Gastroesophageal sphincter (tissue), 4 donors: ENCODE measurements at regions not wholly inside any gene's neighbourhood (a gene's known extent, or its start where the extent isn't known, plus 50 kb on each side); places are given as distances from the start of the nearest gene placed in this dataset.

ENCODE experiments used
- ATAC-seq: fragments of 150-250 bp; one replicate; pipeline ENCODE4 v1.9.1; 2016; ENCODE audit warnings: mild to moderate bottlenecking, moderate library complexity
- H3K27ac ChIP-seq, 4 donors: fragments of 200-600 bp; sonication (generic) in 3 of 4; 1 replicate in 3 of 4; 2 replicates in 1 of 4; pipeline ENCODE4 v1.5.1; 2016 to 2019
- H3K27me3 ChIP-seq: fragments of 200-600 bp; sonication (generic); one replicate; pipeline ENCODE4 v1.5.1; 2019
- H3K36me3 ChIP-seq, 2 donors: fragments of 200-600 bp; sonication (generic); one replicate each; pipeline ENCODE4 v1.5.1; 2019; ENCODE audit warnings: control low read depth in 1 of 2
- H3K4me1 ChIP-seq, 3 donors: fragments of 200-600 bp; sonication (generic); 1 replicate in 2 of 3; 2 replicates in 1 of 3; pipeline ENCODE4 v1.5.1; 2016 to 2019; ENCODE audit warnings: control low read depth in 2 of 3
- H3K4me3 ChIP-seq, 2 donors: fragments of 200-600 bp; sonication (generic); one replicate each; pipeline ENCODE4 v1.5.1; 2019; ENCODE audit warnings: mild to moderate bottlenecking in 1 of 2, moderate library complexity in 1 of 2
- H3K9me3 ChIP-seq, 3 donors: fragments of 200-600 bp; sonication (generic); one replicate each; pipeline ENCODE4 v1.5.1; 2017 to 2019; ENCODE audit warnings: control low read depth in 2 of 3
- EP300 ChIP-seq: sonication (generic); formaldehyde crosslinking; IDR thresholded peaks from one replicate; pipeline ENCODE4 v1.6.1; 2017; ENCODE audit warnings: antibody characterized with exemption, mild to moderate bottlenecking
- POLR2A ChIP-seq, 2 donors: fragments of 450-650 bp; IDR thresholded peaks; one replicate each; pipeline ENCODE4 v1.6.1; 2017; ENCODE audit warnings: antibody characterized with exemption in 2 of 2, mild to moderate bottlenecking in 2 of 2, moderate library complexity in 1 of 2
- POLR2AphosphoS5 ChIP-seq: sonication (generic); formaldehyde crosslinking; IDR thresholded peaks from one replicate; pipeline ENCODE4 v1.6.1; 2017; ENCODE audit warnings: antibody characterized with exemption
- WGBS, 2 donors: methylation state at CpG; one replicate each; pipeline ENCODE4 v1.1.5; 2018; ENCODE audit warnings: low coverage in 1 of 2; 5-methylcytosine and 5-hydroxymethylcytosine counted together
- TF ChIP-seq, protein P1 (sequence below), 4 experiments: fragments of 200-600 bp in 2 of 4; fragments of 450-650 bp in 2 of 4; sonication (generic) in 1 of 4; IDR thresholded peaks; one replicate each; pipeline ENCODE4 v1.5.1; 2017 to 2019; ENCODE audit warnings: antibody characterized with exemption in 4 of 4, mild to moderate bottlenecking in 2 of 4, moderate library complexity in 2 of 4

DNA sequence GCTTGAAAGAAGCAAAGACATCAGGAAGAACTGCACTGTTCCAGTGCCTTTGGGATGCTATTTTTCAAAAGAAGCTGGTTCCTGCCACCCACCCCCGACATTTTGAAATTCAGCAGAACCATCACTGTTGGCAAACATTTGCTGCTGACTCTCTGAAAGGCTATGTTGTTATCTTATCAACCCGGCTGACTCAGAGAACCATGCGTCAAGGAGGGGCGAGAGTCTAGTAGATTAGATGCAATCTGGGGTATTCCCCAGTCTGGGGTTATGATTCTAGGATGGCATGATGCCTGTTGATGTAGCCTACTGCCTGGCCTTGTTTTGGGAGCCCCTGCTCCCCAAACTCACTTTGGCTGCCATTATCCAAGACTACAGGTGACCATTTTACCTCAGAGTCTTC lies 267.8 kb upstream of the RUNX1 start:
- H3K36me3 ChIP-seq, result no peaks in the 10 kb centered on the region
- H3K27me3 ChIP-seq, result no peaks in the 10 kb centered on the region
- no peaks in the 10 kb centered on the region for H3K4me1 ChIP-seq
- 80 to 100% methylated on average over 2 of the region's 4 CpGs for WGBS, 2 donors
- H3K4me3 ChIP-seq, result no peak overlapping the region
- no peak for ATAC-seq
- no peak overlapping the region for H3K27ac ChIP-seq
- H3K9me3 ChIP-seq, result no peaks in the 10 kb centered on the region
- TF ChIP-seq EP300, result no peak
- no peak for TF ChIP-seq POLR2AphosphoS5
- no peak for TF ChIP-seq POLR2A (IDR thresholded peaks at IDR 0.05)
- TF ChIP-seq, protein P1, sequence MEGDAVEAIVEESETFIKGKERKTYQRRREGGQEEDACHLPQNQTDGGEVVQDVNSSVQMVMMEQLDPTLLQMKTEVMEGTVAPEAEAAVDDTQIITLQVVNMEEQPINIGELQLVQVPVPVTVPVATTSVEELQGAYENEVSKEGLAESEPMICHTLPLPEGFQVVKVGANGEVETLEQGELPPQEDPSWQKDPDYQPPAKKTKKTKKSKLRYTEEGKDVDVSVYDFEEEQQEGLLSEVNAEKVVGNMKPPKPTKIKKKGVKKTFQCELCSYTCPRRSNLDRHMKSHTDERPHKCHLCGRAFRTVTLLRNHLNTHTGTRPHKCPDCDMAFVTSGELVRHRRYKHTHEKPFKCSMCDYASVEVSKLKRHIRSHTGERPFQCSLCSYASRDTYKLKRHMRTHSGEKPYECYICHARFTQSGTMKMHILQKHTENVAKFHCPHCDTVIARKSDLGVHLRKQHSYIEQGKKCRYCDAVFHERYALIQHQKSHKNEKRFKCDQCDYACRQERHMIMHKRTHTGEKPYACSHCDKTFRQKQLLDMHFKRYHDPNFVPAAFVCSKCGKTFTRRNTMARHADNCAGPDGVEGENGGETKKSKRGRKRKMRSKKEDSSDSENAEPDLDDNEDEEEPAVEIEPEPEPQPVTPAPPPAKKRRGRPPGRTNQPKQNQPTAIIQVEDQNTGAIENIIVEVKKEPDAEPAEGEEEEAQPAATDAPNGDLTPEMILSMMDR (IDR thresholded peaks at IDR 0.05), result no peak

DNA sequence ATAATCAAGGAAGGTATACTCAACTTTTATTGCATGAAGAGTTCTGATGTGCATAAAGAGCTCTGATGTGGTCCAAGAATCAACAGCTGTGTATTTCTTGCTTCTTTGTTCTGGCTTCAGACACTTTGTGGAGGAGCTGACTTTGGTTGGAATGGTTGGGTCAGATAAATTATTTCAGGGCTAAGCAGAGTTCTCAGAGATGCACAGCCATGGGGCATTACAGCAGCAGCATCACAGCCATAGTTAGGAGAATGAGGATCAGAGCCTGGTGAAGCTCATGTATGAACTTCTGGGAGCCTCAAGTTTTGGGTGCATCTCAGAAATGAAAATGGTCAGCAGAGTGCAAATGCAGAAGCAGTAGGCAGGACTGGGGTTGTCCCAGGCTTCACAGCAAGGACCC lies 267.4 kb upstream of the RUNX1 start:
- TF ChIP-seq POLR2AphosphoS5 (no peak), EP300 (no peak), POLR2A (IDR thresholded peaks at IDR 0.05) (no peak)
- TF ChIP-seq, protein P1 (IDR thresholded peaks at IDR 0.05), result no peak
- no peaks in the 10 kb centered on the region for H3K36me3 ChIP-seq
- no peaks in the 10 kb centered on the region for H3K9me3 ChIP-seq
- ATAC-seq, result no peak
- no peak overlapping the region for H3K4me3 ChIP-seq
- H3K4me1 ChIP-seq, result no peaks in the 10 kb centered on the region
- H3K27ac ChIP-seq, result no peak overlapping the region
- no peaks in the 10 kb centered on the region for H3K27me3 ChIP-seq

DNA sequence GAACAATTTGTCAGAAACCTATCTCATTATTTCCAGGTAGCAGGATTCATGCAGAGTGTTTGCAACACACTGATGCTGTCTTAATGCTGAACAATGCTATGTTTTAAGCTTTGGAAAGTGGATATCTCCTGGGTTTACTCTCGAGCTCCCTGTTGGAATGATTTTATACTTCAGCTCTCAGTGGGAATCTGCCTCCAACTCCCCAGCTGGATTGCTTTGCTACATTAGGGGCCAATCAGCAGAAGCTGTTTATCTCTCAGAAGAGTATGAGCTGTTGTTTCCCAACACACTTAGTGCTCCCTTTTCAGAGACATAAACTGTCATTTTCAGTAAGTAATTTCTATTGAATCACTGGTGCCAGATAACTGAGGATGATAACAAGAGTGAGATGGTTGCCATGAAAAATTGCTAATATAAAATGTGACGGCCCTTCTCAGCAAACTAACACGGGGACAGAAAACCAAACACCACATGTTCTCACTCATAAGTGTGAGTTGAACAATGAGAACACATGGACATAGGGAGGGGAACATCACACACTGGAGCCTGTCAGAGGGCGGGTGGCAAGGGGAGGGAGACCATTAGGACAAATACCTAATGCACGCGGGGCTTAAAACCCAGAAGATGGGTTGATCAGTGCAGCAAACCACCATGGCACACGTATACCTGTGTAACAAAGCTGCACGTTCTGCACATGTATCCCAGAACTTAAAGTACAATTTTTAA lies 265.9 kb upstream of the RUNX1 start:
- Histone ChIP-seq H3K4me1 (no peaks in the 10 kb centered on the region), H3K27me3 (no peaks in the 10 kb centered on the region), H3K36me3 (no peaks in the 10 kb centered on the region), H3K9me3 (no peaks in the 10 kb centered on the region), H3K4me3 (no peak overlapping the region), H3K27ac (no peak overlapping the region)
- no peak for TF ChIP-seq POLR2A (IDR thresholded peaks at IDR 0.05)
- TF ChIP-seq, protein P1 (IDR thresholded peaks at IDR 0.05), result no peak
- no peak for TF ChIP-seq POLR2AphosphoS5
- no peak for TF ChIP-seq EP300
- 46 to 48% methylated on average over 2 to 6 of the region's 8 CpGs for WGBS, 2 donors
- peak; percentile 66 for ATAC-seq

DNA sequence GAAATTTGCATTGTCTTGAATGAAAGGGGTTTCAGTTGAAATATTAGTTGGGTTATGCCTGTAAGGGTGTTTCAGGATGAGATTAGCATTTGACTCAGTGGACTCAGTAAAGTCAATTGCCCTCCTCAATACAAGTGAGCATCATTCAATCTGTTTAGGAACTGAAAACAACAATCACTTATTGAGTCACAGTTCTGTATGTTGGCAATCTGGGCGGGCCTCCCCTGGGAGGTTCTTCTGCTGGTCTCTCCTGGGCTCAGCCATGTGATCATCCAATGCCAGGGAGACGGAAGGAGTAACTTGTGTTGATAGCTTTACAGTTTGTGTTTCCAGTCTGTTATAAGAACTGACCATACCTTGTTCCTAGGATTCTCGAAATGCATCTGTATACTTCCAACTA lies 262.9 kb upstream of the RUNX1 start:
- TF ChIP-seq EP300 (no peak), POLR2A (IDR thresholded peaks at IDR 0.05) (no peak), POLR2AphosphoS5 (no peak)
- TF ChIP-seq, protein P1 (IDR thresholded peaks at IDR 0.05), result no peak
- Histone ChIP-seq H3K36me3 (no peaks in the 10 kb centered on the region), H3K4me3 (no peak overlapping the region), H3K27me3 (no peaks in the 10 kb centered on the region), H3K27ac (no peak overlapping the region), H3K4me1 (no peaks in the 10 kb centered on the region), H3K9me3 (peaks cover 0 to 5% (median 0%) of the 10 kb centered on the region in 3 donors)
- ATAC-seq, result no peak
- 89 to 100% methylated on average over 1 to 3 of the region's 3 CpGs for WGBS, 2 donors

DNA sequence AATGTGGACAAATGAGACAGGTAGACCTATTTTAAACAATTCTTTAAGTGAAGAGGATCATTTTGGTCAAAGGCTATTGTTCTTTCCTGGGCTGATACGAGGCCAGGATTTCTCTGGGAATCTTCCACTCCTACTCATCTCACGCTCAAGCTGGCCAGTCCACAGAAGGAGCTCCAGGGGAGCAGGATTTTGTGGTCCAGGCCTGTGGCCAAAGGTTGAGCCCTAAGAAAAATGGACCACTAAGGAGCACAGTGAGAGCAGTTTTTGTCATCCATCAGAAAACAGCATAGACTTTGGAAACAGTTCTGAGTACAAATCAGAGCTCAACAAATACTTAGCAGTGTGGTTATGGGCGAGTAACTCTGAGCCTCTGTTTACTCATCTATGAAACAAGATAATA lies 260.2 kb upstream of the RUNX1 start:
- ATAC-seq, result no peak
- Histone ChIP-seq H3K9me3 (peaks cover 0 to 5% (median 0%) of the 10 kb centered on the region in 3 donors), H3K36me3 (no peaks in the 10 kb centered on the region), H3K4me1 (no peaks in the 10 kb centered on the region), H3K27ac (no peak overlapping the region), H3K4me3 (no peak overlapping the region), H3K27me3 (no peaks in the 10 kb centered on the region)
- 80 to 81% methylated on average over 3 of the region's 3 CpGs for WGBS, 2 donors
- TF ChIP-seq EP300, result no peak
